HEK293 (cell line): ENCODE measurements at regions not wholly inside any gene's neighbourhood (a gene's known extent, or its start where the extent isn't known, plus 50 kb on each side); places are given as distances from the start of the nearest gene placed in this dataset.

Experiments
- ZNF140 ChIP-seq: fragments of 450-650 bp; formaldehyde crosslinking; IDR thresholded peaks from 2 replicates; pipeline ENCODE4 v1.5.1; 2016; ENCODE audit warnings: missing biosample characterization, missing genetic modification characterization
- ZNF529 ChIP-seq: fragments of 450-650 bp; formaldehyde crosslinking; IDR thresholded peaks from 2 replicates; pipeline ENCODE4 v1.5.1; 2017; ENCODE audit warnings: missing genetic modification characterization, missing biosample characterization; ENCODE audit not compliant: insufficient replicate concordance
- TF ChIP-seq, protein P1 (sequence below): fragments of 450-650 bp; formaldehyde crosslinking; IDR thresholded peaks from 2 replicates; pipeline ENCODE4 v1.5.1; 2016; ENCODE audit warnings: missing biosample characterization, missing genetic modification characterization
- TF ChIP-seq, protein P2 (sequence below): fragments of 450-650 bp; formaldehyde crosslinking; IDR thresholded peaks from 2 replicates; pipeline ENCODE4 v1.5.1; 2016; ENCODE audit warnings: missing biosample characterization, missing genetic modification characterization
- TF ChIP-seq, protein P3 (sequence below): fragments of 450-650 bp; formaldehyde crosslinking; IDR thresholded peaks from 2 replicates; pipeline ENCODE4 v1.5.1; 2016; ENCODE audit warnings: missing biosample characterization, missing genetic modification characterization

DNA sequence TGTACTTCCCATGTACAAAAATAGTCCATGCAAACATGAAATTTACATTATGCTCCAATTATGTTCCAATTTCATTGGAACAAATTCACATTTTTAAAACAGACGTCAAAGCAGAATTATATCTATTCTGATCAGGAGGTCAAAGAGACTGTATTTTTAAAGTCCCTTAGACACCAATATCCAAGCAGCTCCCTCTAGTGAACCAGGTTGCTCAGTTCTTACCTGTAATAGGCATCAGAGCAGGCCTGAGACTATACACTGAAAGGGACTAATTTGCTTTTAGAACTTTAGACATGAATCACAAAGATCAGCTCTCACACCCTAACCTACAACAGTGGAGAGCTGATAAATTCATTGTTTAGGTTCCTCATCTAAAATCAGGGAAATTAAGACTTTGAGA, 273.9 kb downstream of the MBD2 start:
- TF ChIP-seq, protein P1, sequence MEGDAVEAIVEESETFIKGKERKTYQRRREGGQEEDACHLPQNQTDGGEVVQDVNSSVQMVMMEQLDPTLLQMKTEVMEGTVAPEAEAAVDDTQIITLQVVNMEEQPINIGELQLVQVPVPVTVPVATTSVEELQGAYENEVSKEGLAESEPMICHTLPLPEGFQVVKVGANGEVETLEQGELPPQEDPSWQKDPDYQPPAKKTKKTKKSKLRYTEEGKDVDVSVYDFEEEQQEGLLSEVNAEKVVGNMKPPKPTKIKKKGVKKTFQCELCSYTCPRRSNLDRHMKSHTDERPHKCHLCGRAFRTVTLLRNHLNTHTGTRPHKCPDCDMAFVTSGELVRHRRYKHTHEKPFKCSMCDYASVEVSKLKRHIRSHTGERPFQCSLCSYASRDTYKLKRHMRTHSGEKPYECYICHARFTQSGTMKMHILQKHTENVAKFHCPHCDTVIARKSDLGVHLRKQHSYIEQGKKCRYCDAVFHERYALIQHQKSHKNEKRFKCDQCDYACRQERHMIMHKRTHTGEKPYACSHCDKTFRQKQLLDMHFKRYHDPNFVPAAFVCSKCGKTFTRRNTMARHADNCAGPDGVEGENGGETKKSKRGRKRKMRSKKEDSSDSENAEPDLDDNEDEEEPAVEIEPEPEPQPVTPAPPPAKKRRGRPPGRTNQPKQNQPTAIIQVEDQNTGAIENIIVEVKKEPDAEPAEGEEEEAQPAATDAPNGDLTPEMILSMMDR: no peak
- TF ChIP-seq, protein P2, sequence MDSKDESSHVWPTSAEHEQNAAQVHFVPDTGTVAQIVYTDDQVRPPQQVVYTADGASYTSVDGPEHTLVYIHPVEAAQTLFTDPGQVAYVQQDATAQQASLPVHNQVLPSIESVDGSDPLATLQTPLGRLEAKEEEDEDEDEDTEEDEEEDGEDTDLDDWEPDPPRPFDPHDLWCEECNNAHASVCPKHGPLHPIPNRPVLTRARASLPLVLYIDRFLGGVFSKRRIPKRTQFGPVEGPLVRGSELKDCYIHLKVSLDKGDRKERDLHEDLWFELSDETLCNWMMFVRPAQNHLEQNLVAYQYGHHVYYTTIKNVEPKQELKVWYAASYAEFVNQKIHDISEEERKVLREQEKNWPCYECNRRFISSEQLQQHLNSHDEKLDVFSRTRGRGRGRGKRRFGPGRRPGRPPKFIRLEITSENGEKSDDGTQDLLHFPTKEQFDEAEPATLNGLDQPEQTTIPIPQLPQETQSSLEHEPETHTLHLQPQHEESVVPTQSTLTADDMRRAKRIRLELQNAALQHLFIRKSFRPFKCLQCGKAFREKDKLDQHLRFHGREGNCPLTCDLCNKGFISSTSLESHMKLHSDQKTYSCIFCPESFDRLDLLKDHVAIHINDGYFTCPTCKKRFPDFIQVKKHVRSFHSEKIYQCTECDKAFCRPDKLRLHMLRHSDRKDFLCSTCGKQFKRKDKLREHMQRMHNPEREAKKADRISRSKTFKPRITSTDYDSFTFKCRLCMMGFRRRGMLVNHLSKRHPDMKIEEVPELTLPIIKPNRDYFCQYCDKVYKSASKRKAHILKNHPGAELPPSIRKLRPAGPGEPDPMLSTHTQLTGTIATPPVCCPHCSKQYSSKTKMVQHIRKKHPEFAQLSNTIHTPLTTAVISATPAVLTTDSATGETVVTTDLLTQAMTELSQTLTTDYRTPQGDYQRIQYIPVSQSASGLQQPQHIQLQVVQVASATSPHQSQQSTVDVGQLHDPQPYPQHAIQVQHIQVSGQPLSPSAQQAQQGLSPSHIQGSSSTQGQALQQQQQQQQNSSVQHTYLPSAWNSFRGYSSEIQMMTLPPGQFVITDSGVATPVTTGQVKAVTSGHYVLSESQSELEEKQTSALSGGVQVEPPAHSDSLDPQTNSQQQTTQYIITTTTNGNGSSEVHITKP: no peak
- TF ChIP-seq ZNF140 (tag by site-specific recombination) (no peak), ZNF529 (tag by site-specific recombination) (no peak)
- TF ChIP-seq, protein P3, sequence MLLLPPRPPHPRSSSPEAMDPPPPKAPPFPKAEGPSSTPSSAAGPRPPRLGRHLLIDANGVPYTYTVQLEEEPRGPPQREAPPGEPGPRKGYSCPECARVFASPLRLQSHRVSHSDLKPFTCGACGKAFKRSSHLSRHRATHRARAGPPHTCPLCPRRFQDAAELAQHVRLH: no peak
